ENCODE measurements at regions not wholly inside any gene's neighbourhood (a gene's known extent, or its start where the extent isn't known, plus 50 kb on each side); places are given as distances from the start of the nearest gene placed in this dataset.

- DNase-seq (ENCODE audit: low read depth), result no peak
Observed at GRCh38 chr2:48140586-48140985, 173.9 kb upstream of the FOXN2 start.

- peak; percentile 34 for DNase-seq (ENCODE audit: low read depth)
Observed at GRCh38 chr2:48144777-48145176, 169.7 kb upstream of the FOXN2 start.

GRCh38 chr2:48145845-48146452 is 168.5 kb upstream of the FOXN2 start:
- DNase-seq (ENCODE audit: low read depth), result peak; percentile 22

GRCh38 chr2:48146552-48146951 is 167.9 kb upstream of the FOXN2 start:
- DNase-seq (ENCODE audit: low read depth), result no peak

- no peak for DNase-seq (ENCODE audit: low read depth)
Observed at GRCh38 chr2:48147719-48148118, 166.8 kb upstream of the FOXN2 start.

DNA sequence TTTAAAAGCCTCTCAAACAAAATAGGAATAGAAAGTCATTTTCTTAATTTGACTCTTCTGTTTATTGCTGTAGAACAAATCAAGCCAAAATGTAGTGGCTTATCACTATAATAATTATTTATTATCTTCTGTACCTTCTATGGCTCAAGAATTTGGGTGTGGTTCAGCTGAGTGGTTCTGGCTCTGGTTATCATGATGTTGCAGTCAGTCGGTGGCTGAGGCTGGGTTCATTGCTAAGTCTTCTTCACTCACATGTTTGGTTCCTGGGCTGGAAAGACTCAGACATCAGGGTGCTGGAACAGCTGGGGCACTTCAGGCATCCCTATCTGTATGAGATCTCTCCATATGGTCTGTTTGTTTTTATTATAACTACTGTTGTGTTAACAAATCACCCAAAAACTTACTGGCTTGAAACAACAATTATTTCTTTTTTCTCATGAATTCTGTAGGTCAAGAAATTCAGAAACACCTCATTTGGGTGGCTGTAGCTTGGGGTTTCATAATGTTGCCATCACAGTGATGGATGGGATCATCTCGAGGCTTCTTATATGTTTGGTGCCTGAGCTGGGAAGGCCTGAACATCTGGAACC is 165.5 kb upstream of the FOXN2 start:
- no peak for DNase-seq (ENCODE audit: low read depth)

DNA sequence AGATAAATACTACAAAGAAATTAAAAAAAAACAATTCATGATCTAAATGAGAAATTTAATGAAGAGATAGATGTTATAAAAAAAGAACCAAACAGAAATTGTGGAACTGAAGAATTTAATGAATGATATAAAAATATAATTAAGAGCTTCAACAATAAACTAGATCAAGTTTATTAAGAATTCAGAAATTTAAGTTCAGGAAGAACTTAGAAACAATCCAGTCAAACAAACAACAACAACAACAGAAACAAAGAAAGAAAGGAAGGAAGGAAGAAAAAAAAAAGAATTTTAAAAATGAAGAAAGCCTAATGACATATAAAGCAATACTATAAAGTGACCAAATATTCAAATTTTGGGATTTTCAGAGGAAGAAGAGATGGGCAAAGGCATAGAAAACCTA is 157.3 kb upstream of the FOXN2 start:
- no peak for DNase-seq (ENCODE audit: low read depth)

DNA sequence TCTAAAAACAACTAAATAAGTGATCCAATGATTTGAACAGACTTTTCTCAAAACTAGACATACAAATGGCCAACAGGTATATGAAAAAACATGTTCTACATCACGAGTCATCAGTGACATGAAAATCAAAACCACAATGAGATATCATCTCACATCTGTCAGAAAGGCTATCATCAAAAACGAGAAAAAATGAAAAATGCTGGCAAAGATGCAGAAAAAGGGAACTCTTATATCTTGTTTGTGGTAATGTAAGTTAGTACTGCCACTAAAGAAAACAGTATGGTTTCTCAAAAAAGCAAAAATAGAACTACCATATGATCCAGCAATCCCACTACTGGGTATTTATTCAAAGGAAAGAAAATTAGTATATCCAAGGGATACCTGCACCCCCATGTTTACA is 152.9 kb upstream of the FOXN2 start:
- DNase-seq (ENCODE audit: low read depth), result no peak

DNA sequence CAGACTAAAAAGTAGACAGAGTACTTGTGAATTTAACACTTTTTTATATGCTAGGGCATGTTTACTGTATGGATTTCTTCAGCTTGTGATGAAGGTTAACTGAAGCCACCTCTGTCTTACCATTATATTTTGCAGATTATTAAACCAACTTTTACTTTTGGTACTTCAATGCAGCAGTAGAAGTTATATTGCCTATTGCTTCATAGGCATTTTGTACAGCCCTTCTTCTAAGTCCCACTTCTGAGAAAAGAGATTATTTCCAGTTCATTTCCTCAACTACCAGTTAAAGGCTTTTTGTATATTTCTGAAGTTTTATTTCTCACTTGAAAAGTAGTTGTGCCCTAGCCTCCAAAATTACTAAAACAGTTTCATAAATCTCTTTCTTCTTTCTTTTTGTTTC is 151.7 kb upstream of the FOXN2 start:
- DNase-seq (ENCODE audit: low read depth), result no peak

- no peak for DNase-seq (ENCODE audit: low read depth)
Observed at GRCh38 chr2:48165070-48165753, 149.3 kb upstream of the FOXN2 start.

DNA sequence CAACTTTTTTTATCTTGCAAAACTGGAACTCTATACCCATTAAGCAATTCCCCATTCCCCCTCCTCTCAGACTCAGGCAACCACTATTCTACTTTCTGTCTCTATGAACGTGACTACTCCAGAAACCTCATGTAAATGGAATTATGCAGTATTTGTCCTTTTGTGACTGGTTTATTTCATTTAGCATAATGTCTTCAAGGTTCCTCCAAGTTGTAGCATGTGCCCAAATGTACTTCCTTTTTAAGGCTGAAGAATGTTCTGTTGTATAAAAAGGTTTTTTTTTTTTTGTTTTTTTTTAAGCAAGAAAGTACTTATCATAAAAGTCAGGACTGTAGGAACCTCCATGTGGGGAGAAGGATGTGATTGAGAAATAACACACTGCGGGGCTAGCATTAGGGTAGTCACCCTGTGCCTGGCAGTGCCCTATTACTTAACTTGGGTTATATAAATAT is 145.3 kb upstream of the FOXN2 start:
- DNase-seq (ENCODE audit: low read depth), result peak; percentile 15

- peak; percentile 20 for DNase-seq (ENCODE audit: low read depth)
Observed at GRCh38 chr2:48170281-48170680, 144.2 kb upstream of the FOXN2 start.

- DNase-seq (ENCODE audit: low read depth), result peak; percentile 45
Observed at GRCh38 chr2:48173141-48173540, 141.3 kb upstream of the FOXN2 start.

GRCh38 chr2:48174503-48174902 is 140.0 kb upstream of the FOXN2 start:
- DNase-seq (ENCODE audit: low read depth), result peak; percentile 5

- peak; percentile 87 for DNase-seq (ENCODE audit: low read depth)
Observed at GRCh38 chr2:48175254-48175653, 139.2 kb upstream of the FOXN2 start.

DNA sequence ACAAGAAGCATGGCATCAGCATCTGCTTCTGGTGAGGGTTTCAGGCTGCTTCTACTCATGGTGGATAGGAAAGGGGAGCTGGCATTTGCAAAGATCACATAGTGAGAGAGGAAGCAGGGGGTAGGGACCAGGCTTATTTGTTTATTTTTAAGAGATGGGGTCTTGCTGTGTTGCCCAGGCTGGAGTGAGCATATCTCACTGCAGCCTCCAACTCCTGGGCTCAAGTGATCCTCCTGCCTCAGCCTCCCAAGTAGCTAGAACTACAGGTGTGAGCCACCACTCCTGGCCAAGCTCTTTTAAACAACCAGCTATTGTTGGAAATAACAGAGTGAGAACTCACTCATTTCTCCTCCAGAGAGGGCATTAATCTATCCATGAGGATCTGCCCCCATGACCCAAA is 138.8 kb upstream of the FOXN2 start:
- DNase-seq (ENCODE audit: low read depth), result no peak

DNA sequence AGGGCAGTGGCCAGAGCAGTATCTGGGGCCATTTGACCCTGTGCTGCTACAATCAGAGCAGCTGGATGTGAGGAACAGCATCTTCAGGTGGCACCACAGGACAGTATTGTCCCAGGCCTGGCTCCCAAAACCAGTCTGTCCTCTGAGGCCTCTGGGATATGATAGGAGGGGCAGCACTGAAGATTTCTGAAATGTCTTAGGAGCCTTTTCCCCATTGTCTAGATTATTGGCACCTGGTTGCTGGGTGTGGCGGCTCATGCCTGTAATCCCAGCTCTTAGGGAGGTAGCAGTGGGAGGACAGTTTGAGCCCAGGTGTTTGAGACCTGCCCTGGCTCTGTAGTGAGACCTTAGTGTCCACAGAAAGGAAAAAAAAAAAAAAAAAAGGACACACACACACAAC is 137.6 kb upstream of the FOXN2 start:
- DNase-seq (ENCODE audit: low read depth), result no peak

DNA sequence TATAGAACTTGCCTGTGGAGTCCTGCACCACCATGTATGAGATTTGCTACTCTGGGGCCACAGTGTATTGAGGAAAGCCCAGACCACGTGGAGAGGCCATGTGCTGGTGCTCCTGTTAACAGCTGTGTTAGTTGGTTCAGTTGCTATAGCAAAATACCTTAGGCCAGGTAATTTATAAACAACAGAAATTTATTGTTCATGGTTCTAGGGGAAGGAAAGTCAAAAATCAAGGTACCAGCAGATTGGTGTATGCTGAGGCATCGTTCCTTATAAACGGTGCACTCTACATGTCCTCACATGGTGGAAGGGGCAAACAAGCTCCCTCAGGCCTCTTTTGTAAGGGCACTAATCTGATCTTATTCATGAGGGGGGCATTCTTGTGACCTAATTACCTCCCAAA is 135.9 kb upstream of the FOXN2 start:
- DNase-seq (ENCODE audit: low read depth), result no peak

DNA sequence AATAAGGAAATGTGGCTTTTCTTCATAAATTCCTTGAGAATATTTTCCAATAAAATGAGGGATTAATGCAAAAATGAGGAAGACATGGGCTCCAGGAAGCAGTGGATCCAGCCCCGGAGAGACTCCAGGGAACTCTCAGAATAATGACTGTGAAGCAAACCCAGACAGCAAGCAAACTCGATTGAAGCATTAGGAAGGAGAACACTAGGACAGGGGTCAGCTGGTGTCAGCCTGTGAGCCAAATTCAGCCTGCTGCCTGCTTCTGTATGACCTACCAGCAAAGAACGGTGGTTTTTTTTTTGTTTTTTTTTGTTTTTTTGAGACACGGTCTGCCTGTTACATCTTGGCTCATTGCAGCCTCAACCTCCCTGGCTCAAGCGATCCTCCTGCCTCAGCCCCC is 133.9 kb upstream of the FOXN2 start:
- DNase-seq (ENCODE audit: low read depth), result no peak

GRCh38 chr2:48183276-48183675 is 131.2 kb upstream of the FOXN2 start:
- no peak for DNase-seq (ENCODE audit: low read depth)

- no peak for DNase-seq (ENCODE audit: low read depth)
Observed at GRCh38 chr2:48183991-48184390, 130.5 kb upstream of the FOXN2 start.

DNA sequence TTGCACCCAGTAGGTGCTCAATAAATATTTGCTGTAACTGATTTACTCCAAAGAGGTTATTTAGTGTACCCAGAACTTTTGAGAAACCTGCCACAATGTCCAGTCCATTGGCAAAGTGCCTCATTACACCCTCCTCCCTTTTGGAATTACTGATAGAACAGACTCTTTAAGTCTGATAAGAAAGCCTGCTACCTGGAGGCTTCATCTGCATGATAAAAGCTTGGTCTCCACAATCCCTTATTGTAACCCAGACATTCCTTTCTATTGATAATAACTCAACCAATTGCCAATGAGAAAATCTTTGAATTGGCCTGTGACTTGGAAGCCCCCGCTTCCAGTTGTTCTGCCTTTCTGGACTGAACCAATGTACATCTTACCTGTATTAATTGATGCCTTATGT is 127.0 kb upstream of the FOXN2 start:
- no peak for DNase-seq (ENCODE audit: low read depth)

GRCh38 chr2:48189552-48190228 is 124.8 kb upstream of the FOXN2 start:
- no peak for DNase-seq (ENCODE audit: low read depth)
